Right cardiac atrium (tissue), 5 donors: ENCODE measurements at regions not wholly inside any gene's neighbourhood (a gene's known extent, or its start where the extent isn't known, plus 50 kb on each side); places are given as distances from the start of the nearest gene placed in this dataset.

Experiments
- ATAC-seq, 2 donors: fragments of 200-7000 bp; cut with Tn5 transposase; one replicate each; pipeline versions ENCODE4 v1.8.0 to v1.9.1; 2020; ENCODE audit warnings: moderate library complexity in 2 of 2, mild to moderate bottlenecking in 1 of 2
- DNase-seq, 3 donors: peaks; one replicate each; pipeline ENCODE4 v3.0.0-alpha.2; 2020
- H3K27ac ChIP-seq: one replicate; pipeline ENCODE4 v1.5.1; 2013; ENCODE audit warnings: mild to moderate bottlenecking, low read length, control low read depth, moderate library complexity
- H3K27me3 ChIP-seq: one replicate; pipeline ENCODE4 v1.6.1; 2013; ENCODE audit not compliant: control insufficient read depth, insufficient read depth
- H3K4me1 ChIP-seq: one replicate; pipeline ENCODE4 v1.6.1; 2013; ENCODE audit warnings: low read length; ENCODE audit not compliant: control insufficient read depth, insufficient read depth
- H3K4me3 ChIP-seq: one replicate; pipeline ENCODE4 v1.5.1; 2013; ENCODE audit warnings: low read length, control low read depth
- H3K9me3 ChIP-seq: one replicate; pipeline ENCODE4 v1.6.1; 2013; ENCODE audit warnings: low read length; ENCODE audit not compliant: control insufficient read depth
- WGBS: extraction: QIAGEN DNeasy Blood & Tissue Kit; methylation state at CpG from one replicate; pipeline ENCODE4 v1.1.7; 2013; 5-methylcytosine and 5-hydroxymethylcytosine counted together
- intact Hi-C, 4 donors: fragments of 100-400 bp; cut with DNase I; formaldehyde crosslinking; loops; one replicate each; pipeline versions ENCODE4 v1.11.0 to v1.14.0; 2022 to 2023
- donor health status: healthy with polysubstance abuse.
- donor health status: DM: no; HTN: yes; CAD: no.
- donor health status: DM: no; HTN: no; CAD: no.
- donor health status: DM: no; HTN: yes; CAD: no; lungs with severe emphysema.
- donor health status: DM: yes; HTN: yes; CAD: no.

- intact Hi-C loops = no loop called here
- Histone ChIP-seq H3K4me3 (peak overlapping the region; percentile 40), H3K27ac (no peak overlapping the region), H3K4me1 (peaks cover 7% of the 10 kb centered on the region), H3K27me3 (no peaks in the 10 kb centered on the region), H3K9me3 (no peaks in the 10 kb centered on the region)
- DNase-seq (no peak), ATAC-seq (no peak)
- 85% methylated on average over 3 of the region's 3 CpGs for WGBS
These were observed 652.5 kb upstream of the TBX3 start for GRCh38 chr12:115336506-115336905.

GRCh38 chr12:115335594-115335993 lies 651.6 kb upstream of the TBX3 start:
- Histone ChIP-seq H3K4me1 (peaks cover 7% of the 10 kb centered on the region), H3K9me3 (no peaks in the 10 kb centered on the region), H3K4me3 (peak overlapping the region; percentile 40), H3K27ac (peak overlapping the region; percentile 47), H3K27me3 (no peaks in the 10 kb centered on the region)
- intact Hi-C loops = no loop called here
- DNase-seq = peak in 2 of 3 donors; percentile 47 to 58
- ATAC-seq = peak in 1 of 2 donors; percentile 37
- WGBS = 86% methylated on average over 9 of the region's 9 CpGs

GRCh38 chr12:115335048-115335447 lies 651.1 kb upstream of the TBX3 start:
- DNase-seq (peak; percentile 32 to 60 (median 51)), ATAC-seq (no peak)
- intact Hi-C loops = no loop called here
- H3K27me3 ChIP-seq = no peaks in the 10 kb centered on the region
- H3K4me1 ChIP-seq = peaks cover 7% of the 10 kb centered on the region
- peak overlapping the region; percentile 47 for H3K27ac ChIP-seq
- WGBS = 63% methylated on average over 2 of the region's 2 CpGs
- H3K9me3 ChIP-seq = no peaks in the 10 kb centered on the region
- H3K4me3 ChIP-seq = no peak overlapping the region

- ATAC-seq = no peak
- no peak overlapping the region for H3K4me3 ChIP-seq
- H3K27ac ChIP-seq = no peak overlapping the region
- H3K9me3 ChIP-seq = no peaks in the 10 kb centered on the region
- H3K4me1 ChIP-seq = peaks cover 6% of the 10 kb centered on the region
- H3K27me3 ChIP-seq = no peaks in the 10 kb centered on the region
- intact Hi-C loops = no loop called here
- no peak for DNase-seq
These were observed 649.0 kb upstream of the TBX3 start for GRCh38 chr12:115332945-115333344.

GRCh38 chr12:115325858-115326257 lies 641.9 kb upstream of the TBX3 start:
- H3K9me3 ChIP-seq = no peaks in the 10 kb centered on the region
- ATAC-seq = peak in 1 of 2 donors; percentile 66
- no peak for DNase-seq
- intact Hi-C loops = no loop called here
- WGBS = 69% methylated on average over 3 of the region's 3 CpGs
- H3K4me3 ChIP-seq = no peak overlapping the region
- no peak overlapping the region for H3K27ac ChIP-seq
- H3K4me1 ChIP-seq = peaks cover 3% of the 10 kb centered on the region
- no peaks in the 10 kb centered on the region for H3K27me3 ChIP-seq

GRCh38 chr12:115324949-115325593 lies 641.1 kb upstream of the TBX3 start:
- Histone ChIP-seq H3K4me1 (peaks cover 7% of the 10 kb centered on the region), H3K9me3 (no peaks in the 10 kb centered on the region), H3K27ac (no peak overlapping the region), H3K27me3 (no peaks in the 10 kb centered on the region), H3K4me3 (no peak overlapping the region)
- 47% methylated on average over 5 of the region's 5 CpGs for WGBS
- ATAC-seq = peak in 1 of 2 donors; percentile 47
- DNase-seq = no peak
- intact Hi-C loops = no loop called here

- H3K4me3 ChIP-seq = no peak overlapping the region
- no peak for DNase-seq
- H3K27ac ChIP-seq = no peak overlapping the region
- no peak for ATAC-seq
- intact Hi-C loops = no loop called here
- WGBS = 94% methylated on average over 3 of the region's 3 CpGs
- no peaks in the 10 kb centered on the region for H3K9me3 ChIP-seq
- H3K27me3 ChIP-seq = no peaks in the 10 kb centered on the region
- H3K4me1 ChIP-seq = peaks cover 7% of the 10 kb centered on the region
These were observed 639.4 kb upstream of the TBX3 start for GRCh38 chr12:115323223-115323905.

- WGBS = 51% methylated on average over 4 of the region's 4 CpGs
- Histone ChIP-seq H3K9me3 (no peaks in the 10 kb centered on the region), H3K4me1 (peaks cover 7% of the 10 kb centered on the region), H3K27me3 (no peaks in the 10 kb centered on the region), H3K4me3 (no peak overlapping the region), H3K27ac (no peak overlapping the region)
- DNase-seq (no peak), ATAC-seq (no peak)
- intact Hi-C loops = no loop called here
These were observed 638.3 kb upstream of the TBX3 start for GRCh38 chr12:115322275-115322674.

GRCh38 chr12:115320967-115321366 lies 637.0 kb upstream of the TBX3 start:
- no peaks in the 10 kb centered on the region for H3K27me3 ChIP-seq
- ATAC-seq (peak; percentile 55), DNase-seq (peak; percentile 67 to 75 (median 74))
- WGBS = 28% methylated on average over 8 of the region's 8 CpGs
- intact Hi-C loops = no loop called here
- no peak overlapping the region for H3K27ac ChIP-seq
- no peaks in the 10 kb centered on the region for H3K9me3 ChIP-seq
- peaks cover 7% of the 10 kb centered on the region for H3K4me1 ChIP-seq
- H3K4me3 ChIP-seq = no peak overlapping the region

GRCh38 chr12:115320451-115320850 lies 636.5 kb upstream of the TBX3 start:
- ATAC-seq = no peak
- H3K4me3 ChIP-seq = no peak overlapping the region

GRCh38 chr12:115319446-115320040 lies 635.6 kb upstream of the TBX3 start:
- DNase-seq (no peak), ATAC-seq (no peak)
- Histone ChIP-seq H3K9me3 (no peaks in the 10 kb centered on the region), H3K4me3 (no peak overlapping the region), H3K27me3 (no peaks in the 10 kb centered on the region), H3K4me1 (peaks cover 7% of the 10 kb centered on the region), H3K27ac (no peak overlapping the region)
- WGBS = 90% methylated on average over 8 of the region's 8 CpGs
- intact Hi-C loops = no loop called here

More at GRCh38 chr12:115320451-115320850, 636.5 kb upstream of the TBX3 start:
- 63% methylated on average over 5 of the region's 5 CpGs for WGBS
- Histone ChIP-seq H3K27ac (no peak overlapping the region), H3K27me3 (no peaks in the 10 kb centered on the region), H3K4me1 (peaks cover 7% of the 10 kb centered on the region), H3K9me3 (no peaks in the 10 kb centered on the region)
- intact Hi-C loops = no loop called here
- DNase-seq = no peak
